Natural killer cell (primary cell): ENCODE measurements at regions not wholly inside any gene's neighbourhood (a gene's known extent, or its start where the extent isn't known, plus 50 kb on each side); places are given as distances from the start of the nearest gene placed in this dataset.

ENCODE experiments used
- ATAC-seq, 3 donors: fragments of 150-1000 bp in 2 of 3; fragments of 200-7000 bp in 1 of 3; cut with Tn5 transposase; 1 replicate in 1 of 3; 2 replicates in 2 of 3; pipeline ENCODE4 v1.10.0; 2021; ENCODE audit warnings: mild to moderate bottlenecking in 2 of 3, moderate library complexity in 2 of 3
- DNase-seq, 2 donors: peaks; one replicate each; pipeline versions ENCODE4 v3.0.0 to v3.0.0-alpha.2; 2013 to 2021; ENCODE audit warnings: mixed read lengths in 1 of 2
- H3K27ac ChIP-seq: one replicate; pipeline ENCODE4 v1.5.1; 2013; ENCODE audit warnings: mild to moderate bottlenecking, low read length
- H3K27me3 ChIP-seq: one replicate; pipeline ENCODE4 v1.6.1; 2013; ENCODE audit warnings: low read length; ENCODE audit not compliant: control insufficient read depth, insufficient read depth
- H3K36me3 ChIP-seq: one replicate; pipeline ENCODE4 v1.6.1; 2013; ENCODE audit warnings: low read length; ENCODE audit not compliant: control insufficient read depth, insufficient read depth
- H3K4me1 ChIP-seq: one replicate; pipeline ENCODE4 v1.6.1; 2013; ENCODE audit warnings: low read length; ENCODE audit not compliant: control insufficient read depth, insufficient read depth
- H3K4me3 ChIP-seq: one replicate; pipeline ENCODE4 v1.5.1; 2013; ENCODE audit warnings: low read length
- H3K9me3 ChIP-seq: one replicate; pipeline ENCODE4 v1.6.1; 2013; ENCODE audit warnings: low read length; ENCODE audit not compliant: control insufficient read depth, insufficient read depth
- H3K27ac Mint-ChIP-seq, 2 donors: one replicate each; pipeline ENCODE4 v1.8.0; 2022; ENCODE audit warnings: mild to moderate bottlenecking in 2 of 2, mixed read lengths in 2 of 2, moderate library complexity in 1 of 2
- H3K27me3 Mint-ChIP-seq, 2 donors: one replicate each; pipeline ENCODE4 v1.8.0; 2022; ENCODE audit warnings: low read depth in 2 of 2, mixed read lengths in 2 of 2
- H3K36me3 Mint-ChIP-seq: one replicate; pipeline ENCODE4 v1.8.0; 2022; ENCODE audit warnings: mixed read lengths
- H3K4me1 Mint-ChIP-seq, 2 donors: one replicate each; pipeline ENCODE4 v1.8.0; 2022; ENCODE audit warnings: mixed read lengths in 2 of 2
- H3K4me3 Mint-ChIP-seq: one replicate; pipeline ENCODE4 v1.8.0; 2022; ENCODE audit warnings: mild to moderate bottlenecking, moderate library complexity, mixed read lengths
- H3K9me3 Mint-ChIP-seq, 2 donors: one replicate each; pipeline ENCODE4 v1.8.0; 2022; ENCODE audit warnings: mixed read lengths in 2 of 2
- WGBS: methylation state at CpG from one replicate; pipeline ENCODE4 v1.1.7; 2013; ENCODE audit warnings: missing lambda C conversion rate; ENCODE audit not compliant: insufficient coverage; 5-methylcytosine and 5-hydroxymethylcytosine counted together
- intact Hi-C: fragments of 100-400 bp; cut with micrococcal nuclease; formaldehyde crosslinking; loops from one replicate; pipeline ENCODE4 v1.14.2; 2022
- TF ChIP-seq, protein P1 (sequence below): fragments of 200-600 bp; IDR thresholded peaks from one replicate; pipeline ENCODE4 v1.8.0; 2022; ENCODE audit warnings: antibody characterized with exemption

- WGBS, result 75% methylated on average over 1 of the region's 3 CpGs
- peaks cover 4 to 8% of the 10 kb centered on the region in 2 donors for H3K9me3 Mint-ChIP-seq
- ATAC-seq (no peak), DNase-seq (no peak)
- no peak overlapping the region for H3K4me3 ChIP-seq
- TF ChIP-seq, protein P1, sequence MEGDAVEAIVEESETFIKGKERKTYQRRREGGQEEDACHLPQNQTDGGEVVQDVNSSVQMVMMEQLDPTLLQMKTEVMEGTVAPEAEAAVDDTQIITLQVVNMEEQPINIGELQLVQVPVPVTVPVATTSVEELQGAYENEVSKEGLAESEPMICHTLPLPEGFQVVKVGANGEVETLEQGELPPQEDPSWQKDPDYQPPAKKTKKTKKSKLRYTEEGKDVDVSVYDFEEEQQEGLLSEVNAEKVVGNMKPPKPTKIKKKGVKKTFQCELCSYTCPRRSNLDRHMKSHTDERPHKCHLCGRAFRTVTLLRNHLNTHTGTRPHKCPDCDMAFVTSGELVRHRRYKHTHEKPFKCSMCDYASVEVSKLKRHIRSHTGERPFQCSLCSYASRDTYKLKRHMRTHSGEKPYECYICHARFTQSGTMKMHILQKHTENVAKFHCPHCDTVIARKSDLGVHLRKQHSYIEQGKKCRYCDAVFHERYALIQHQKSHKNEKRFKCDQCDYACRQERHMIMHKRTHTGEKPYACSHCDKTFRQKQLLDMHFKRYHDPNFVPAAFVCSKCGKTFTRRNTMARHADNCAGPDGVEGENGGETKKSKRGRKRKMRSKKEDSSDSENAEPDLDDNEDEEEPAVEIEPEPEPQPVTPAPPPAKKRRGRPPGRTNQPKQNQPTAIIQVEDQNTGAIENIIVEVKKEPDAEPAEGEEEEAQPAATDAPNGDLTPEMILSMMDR, result no peak
- no peaks in the 10 kb centered on the region for H3K27me3 ChIP-seq
- intact Hi-C loops, result no loop called here
- H3K4me1 Mint-ChIP-seq, result no peaks in the 10 kb centered on the region
- H3K27me3 Mint-ChIP-seq, result no peaks in the 10 kb centered on the region
- no peaks in the 10 kb centered on the region for H3K36me3 Mint-ChIP-seq
- no peak overlapping the region for H3K27ac ChIP-seq
- H3K9me3 ChIP-seq, result no peaks in the 10 kb centered on the region
- no peaks in the 10 kb centered on the region for H3K4me1 ChIP-seq
- H3K4me3 Mint-ChIP-seq, result no peak overlapping the region
- no peaks in the 10 kb centered on the region for H3K36me3 ChIP-seq
- no peak overlapping the region for H3K27ac Mint-ChIP-seq
These were observed 122.6 kb upstream of the PIEZO2 start for GRCh38 chr18:11271954-11272353.

- H3K4me3 ChIP-seq, result no peak overlapping the region
- no peaks in the 10 kb centered on the region for H3K9me3 ChIP-seq
- no peak overlapping the region for H3K27ac ChIP-seq
- DNase-seq, result no peak
- H3K27me3 Mint-ChIP-seq, result no peaks in the 10 kb centered on the region
- no peak overlapping the region for H3K27ac Mint-ChIP-seq
- intact Hi-C loops, result no loop called here
- peaks cover 8 to 14% of the 10 kb centered on the region in 2 donors for H3K9me3 Mint-ChIP-seq
- WGBS, result 93% methylated on average over 7 of the region's 8 CpGs
- H3K4me1 Mint-ChIP-seq, result no peaks in the 10 kb centered on the region
- TF ChIP-seq, protein P1, result no peak
- no peak for ATAC-seq
- H3K36me3 ChIP-seq, result no peaks in the 10 kb centered on the region
- no peaks in the 10 kb centered on the region for H3K27me3 ChIP-seq
- no peak overlapping the region for H3K4me3 Mint-ChIP-seq
- H3K4me1 ChIP-seq, result no peaks in the 10 kb centered on the region
- peaks cover 6% of the 10 kb centered on the region for H3K36me3 Mint-ChIP-seq
These were observed 119.9 kb upstream of the PIEZO2 start for GRCh38 chr18:11269257-11269656.

DNA sequence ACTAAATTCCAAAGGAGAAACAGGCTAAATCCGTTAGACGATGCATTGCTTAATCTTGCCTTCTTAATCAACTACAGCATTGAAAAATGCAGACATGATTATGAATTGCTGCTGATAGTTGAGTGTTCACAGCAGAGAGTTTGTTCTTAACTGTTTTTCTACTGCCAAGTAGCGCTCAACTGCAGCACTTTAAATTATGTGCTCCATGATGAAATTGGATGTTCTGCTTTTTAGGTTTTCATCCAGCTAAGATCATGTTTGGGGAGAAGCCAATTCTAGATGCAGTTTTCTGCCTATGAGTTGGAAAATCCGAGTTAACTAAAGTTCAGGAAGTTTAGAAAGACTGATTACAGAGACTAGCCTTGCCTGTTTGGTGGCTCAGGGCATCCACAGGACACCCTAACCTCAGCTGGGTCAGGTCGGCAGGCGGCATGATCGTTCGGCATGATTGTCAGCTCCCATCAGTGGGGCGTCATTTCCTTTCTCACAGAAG lies 119.4 kb upstream of the PIEZO2 start:
- H3K36me3 Mint-ChIP-seq, result peaks cover 8% of the 10 kb centered on the region
- no peak overlapping the region for H3K4me3 Mint-ChIP-seq
- Histone ChIP-seq H3K4me1 (no peaks in the 10 kb centered on the region), H3K27ac (no peak overlapping the region), H3K36me3 (no peaks in the 10 kb centered on the region), H3K9me3 (peaks cover 4% of the 10 kb centered on the region), H3K4me3 (no peak overlapping the region), H3K27me3 (no peaks in the 10 kb centered on the region)
- peaks cover 9 to 15% of the 10 kb centered on the region in 2 donors for H3K9me3 Mint-ChIP-seq
- H3K27me3 Mint-ChIP-seq, result no peaks in the 10 kb centered on the region
- intact Hi-C loops, result no loop called here
- ATAC-seq, result no peak
- DNase-seq, result no peak
- H3K4me1 Mint-ChIP-seq, result no peaks in the 10 kb centered on the region
- TF ChIP-seq, protein P1, result no peak
- 90% methylated on average over 9 of the region's 9 CpGs for WGBS
- no peak overlapping the region for H3K27ac Mint-ChIP-seq

DNA sequence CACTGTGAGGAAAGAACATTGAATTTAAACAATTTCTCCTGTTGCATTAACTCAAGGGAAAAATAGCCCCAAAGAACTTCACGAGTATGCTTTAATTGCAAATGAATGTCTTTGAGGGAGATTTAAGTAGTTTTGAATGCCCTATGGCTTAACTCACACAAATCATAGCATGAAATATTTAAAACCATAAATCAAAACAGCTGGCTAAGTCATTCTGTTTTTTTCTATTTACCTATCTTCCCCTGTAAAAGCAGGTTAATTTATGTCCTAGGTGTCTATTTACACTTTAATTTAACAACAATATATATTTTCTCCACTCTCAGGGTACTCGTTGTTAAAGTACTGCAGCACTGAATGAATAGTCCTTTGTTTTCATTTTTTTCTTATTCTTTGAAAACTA lies 118.8 kb upstream of the PIEZO2 start:
- TF ChIP-seq, protein P1, result no peak
- Mint-ChIP-seq H3K4me1 (no peaks in the 10 kb centered on the region), H3K27ac (no peak overlapping the region), H3K27me3 (no peaks in the 10 kb centered on the region), H3K36me3 (peaks cover 12% of the 10 kb centered on the region), H3K4me3 (no peak overlapping the region), H3K9me3 (peaks cover 13 to 20% of the 10 kb centered on the region in 2 donors)
- H3K9me3 ChIP-seq, result peaks cover 8% of the 10 kb centered on the region
- DNase-seq (no peak), ATAC-seq (no peak)
- H3K4me1 ChIP-seq, result no peaks in the 10 kb centered on the region
- no peak overlapping the region for H3K27ac ChIP-seq
- WGBS, result no CpG with 5 or more reads among the region's 2 CpGs
- no peaks in the 10 kb centered on the region for H3K36me3 ChIP-seq
- H3K27me3 ChIP-seq, result no peaks in the 10 kb centered on the region
- intact Hi-C loops, result no loop called here
- no peak overlapping the region for H3K4me3 ChIP-seq
